IMR-90 (cell line): ENCODE measurements at regions not wholly inside any gene's neighbourhood (a gene's known extent, or its start where the extent isn't known, plus 50 kb on each side); places are given as distances from the start of the nearest gene placed in this dataset.

Source experiments
- ATAC-seq: fragments of 200-7000 bp; cut with Tn5 transposase; 2 replicates; pipeline ENCODE4 v1.9.1; 2020; ENCODE audit warnings: low read depth, mild to moderate bottlenecking, moderate library complexity
- BruUV-seq: library from RNA; stranded (reverse); fragments of 400-500 nt; replicated peaks from 2 replicates; lab custom pipeline; 2021; lab: Mats Ljungman, UMichigan
- CTCF ChIA-PET: fragments of 300-600 bp; formaldehyde crosslinking; extraction: SDS; loops from one replicate; lab custom pipeline; 2021; ENCODE audit warnings: antibody characterized with exemption; lab: Yijun Ruan, JAX
- POLR2A ChIA-PET: fragments of 300-600 bp; sonication (Branson Sonifier 250); formaldehyde crosslinking; loops from one replicate; lab custom pipeline; 2022; ENCODE audit warnings: antibody characterized with exemption; ENCODE audit not compliant: unreplicated experiment; lab: Charles Lee
- DNase-seq: peaks from one replicate; pipeline ENCODE4 v3.0.0; 2013
- H2AFZ ChIP-seq: replicated peaks from 2 replicates; pipeline ENCODE3; 2013; ENCODE audit warnings: low read length, mild to moderate bottlenecking; ENCODE audit not compliant: poor library complexity
- H2AK5ac ChIP-seq: 2 replicates; pipeline ENCODE4 v1.6.1; 2013; ENCODE audit warnings: low read depth, low read length, inconsistent platforms
- H2AK9ac ChIP-seq: replicated peaks from 2 replicates; pipeline ENCODE3; 2013; ENCODE audit warnings: mild to moderate bottlenecking, low read depth, low read length, moderate library complexity; ENCODE audit not compliant: poor library complexity
- H2BK120ac ChIP-seq: 2 replicates; pipeline ENCODE4 v1.6.1; 2013; ENCODE audit warnings: low read depth, low read length, inconsistent platforms
- H2BK15ac ChIP-seq: 3 replicates; pipeline ENCODE4 v1.6.1; 2013; ENCODE audit warnings: low read depth, low read length, inconsistent platforms
- H2BK20ac ChIP-seq: 2 replicates; pipeline ENCODE4 v1.6.1; 2013; ENCODE audit warnings: low read depth, mild to moderate bottlenecking, inconsistent platforms, low read length, moderate library complexity
- H2BK5ac ChIP-seq: 2 replicates; pipeline ENCODE4 v1.6.1; 2013; ENCODE audit warnings: mild to moderate bottlenecking, low read depth, low read length, inconsistent platforms; ENCODE audit not compliant: poor library complexity, severe bottlenecking
- H3K14ac ChIP-seq: replicated peaks from 2 replicates; pipeline ENCODE4 v1.6.1; 2013; ENCODE audit warnings: low read depth, low read length, inconsistent platforms
- H3K18ac ChIP-seq: 2 replicates; pipeline ENCODE4 v1.6.1; 2013; ENCODE audit warnings: low read depth, low read length, control low read depth
- H3K23ac ChIP-seq: 2 replicates; pipeline ENCODE4 v1.6.1; 2013; ENCODE audit warnings: low read depth, low read length, inconsistent platforms
- H3K27ac ChIP-seq: 2 replicates; pipeline ENCODE4 v1.5.1; 2013; ENCODE audit warnings: mild to moderate bottlenecking, control low read depth, low read length; ENCODE audit not compliant: insufficient read depth
- H3K27me3 ChIP-seq: 2 replicates; pipeline ENCODE4 v1.6.1; 2013; ENCODE audit warnings: low read length; ENCODE audit not compliant: control insufficient read depth, insufficient read depth
- H3K36me3 ChIP-seq: 2 replicates; pipeline ENCODE4 v1.6.1; 2013; ENCODE audit warnings: low read length, mixed read lengths; ENCODE audit not compliant: control insufficient read depth, insufficient read depth
- H3K4ac ChIP-seq: 2 replicates; pipeline ENCODE4 v1.6.1; 2013; ENCODE audit warnings: low read depth, low read length, inconsistent platforms
- H3K4me1 ChIP-seq: 2 replicates; pipeline ENCODE4 v1.6.1; 2013; ENCODE audit warnings: low read length, mixed read lengths; ENCODE audit not compliant: control insufficient read depth, insufficient read depth
- H3K4me2 ChIP-seq: 2 replicates; pipeline ENCODE4 v1.6.1; 2013; ENCODE audit warnings: low read depth, mild to moderate bottlenecking, control low read depth, low read length, moderate library complexity
- H3K4me3 ChIP-seq: 2 replicates; pipeline ENCODE4 v1.5.1; 2013; ENCODE audit warnings: low read depth, mild to moderate bottlenecking, control low read depth, low read length, moderate library complexity; ENCODE audit not compliant: insufficient read depth
- H3K56ac ChIP-seq: 2 replicates; pipeline ENCODE4 v1.6.1; 2013; ENCODE audit warnings: low read length, inconsistent platforms; ENCODE audit not compliant: insufficient read depth; ENCODE audit errors: extremely low read depth
- H3K79me1 ChIP-seq, 2 experiments: 2 replicates each; pipeline ENCODE4 v1.6.1; 2013; ENCODE audit warnings: low read length in 2 of 2, inconsistent platforms in 1 of 2, low read depth in 1 of 2
- H3K9ac ChIP-seq: 2 replicates; pipeline ENCODE4 v1.6.1; 2013; ENCODE audit warnings: low read depth, low read length, control low read depth
- H3K9me1 ChIP-seq: 2 replicates; pipeline ENCODE4 v1.6.1; 2013; ENCODE audit warnings: low read length, inconsistent platforms; ENCODE audit not compliant: insufficient read depth
- H3K9me3 ChIP-seq: 2 replicates; pipeline ENCODE4 v1.6.1; 2013; ENCODE audit warnings: low read length; ENCODE audit not compliant: control insufficient read depth, insufficient read depth
- H4K20me1 ChIP-seq: 2 replicates; pipeline ENCODE4 v1.6.1; 2013; ENCODE audit warnings: low read length, inconsistent platforms; ENCODE audit not compliant: insufficient read depth
- H4K5ac ChIP-seq: 2 replicates; pipeline ENCODE4 v1.6.1; 2013; ENCODE audit warnings: mild to moderate bottlenecking, low read depth, low read length, control low read depth
- H4K8ac ChIP-seq, 2 experiments: 2 replicates each; pipeline ENCODE4 v1.6.1; 2013; ENCODE audit warnings: low read depth in 2 of 2, low read length in 2 of 2, control low read depth in 1 of 2, inconsistent platforms in 1 of 2
- H4K91ac ChIP-seq: 2 replicates; pipeline ENCODE4 v1.6.1; 2013; ENCODE audit warnings: low read depth, low read length, inconsistent platforms; ENCODE audit not compliant: insufficient read depth
- ELK1 ChIP-seq: fragments of 150-350 bp; IDR thresholded peaks from 2 replicates; pipeline ENCODE4 v1.6.1; 2016; ENCODE audit warnings: low read depth, mild to moderate bottlenecking, low read length, moderate library complexity, borderline replicate concordance
- MAFK ChIP-seq: IDR thresholded peaks from 2 replicates; pipeline ENCODE4 v1.6.1; 2012; ENCODE audit warnings: low read depth, low read length, improper control_type of control experiment
- NFE2L2 ChIP-seq: fragments of 150-350 bp; IDR thresholded peaks from 2 replicates; pipeline ENCODE4 v1.6.1; 2016; ENCODE audit warnings: low read depth, mild to moderate bottlenecking, low read length
- RAD21 ChIP-seq: IDR thresholded peaks from 2 replicates; pipeline ENCODE4 v1.6.1; 2012; ENCODE audit warnings: low read length, improper control_type of control experiment
- USF2 ChIP-seq: fragments of 150-350 bp; IDR thresholded peaks from 2 replicates; pipeline ENCODE4 v1.6.1; 2017; ENCODE audit warnings: mild to moderate bottlenecking, antibody characterized with exemption, low read length, low read depth
- WGBS, 2 experiments: methylation state at CpG; one replicate each; pipeline versions ENCODE4 v1.1.5 to v1.1.7; 2013; ENCODE audit warnings: missing lambda C conversion rate in 2 of 2; ENCODE audit not compliant: insufficient read length in 1 of 2; ENCODE audit errors: extremely low coverage in 2 of 2; 5-methylcytosine and 5-hydroxymethylcytosine counted together
- dilution Hi-C: fragments of 300-500 bp; cut with HindIII; formaldehyde crosslinking; loops from one replicate; pipeline ENCODE4 v1.14.3; 2018; ENCODE audit warnings: low sequenced_read_pairs; ENCODE audit not compliant: unreplicated experiment
- in situ Hi-C: fragments of 300-500 bp; cut with MboI; formaldehyde crosslinking; loops from 3 replicates; pipeline ENCODE4 v1.14.3; 2019; ENCODE audit warnings: low sequenced_read_pairs, inconsistent platforms, mixed read lengths
- intact Hi-C: fragments of 100-400 bp; cut with micrococcal nuclease; formaldehyde crosslinking; loops from 2 replicates; pipeline ENCODE4 v1.10.0; 2022

GRCh38 chr10:64039198-64039597 is 518.0 kb downstream of the REEP3 start:
- Histone ChIP-seq H4K20me1 (no peaks in the 10 kb centered on the region), H3K4me3 (no peak overlapping the region), H3K27me3 (no peaks in the 10 kb centered on the region), H2BK20ac (no peak overlapping the region), H3K4me1 (no peaks in the 10 kb centered on the region), H3K4me2 (no peak overlapping the region), H3K9me3 (no peaks in the 10 kb centered on the region), H2AK9ac (no peak overlapping the region), H3K9me1 (no peaks in the 10 kb centered on the region), H3K23ac (no peak overlapping the region), H3K18ac (no peak overlapping the region), H3K14ac (no peak overlapping the region), H3K79me1 (no peaks in the 10 kb centered on the region), H2BK120ac (no peak overlapping the region), H3K4ac (no peak overlapping the region), H3K9ac (no peak overlapping the region), H3K36me3 (no peaks in the 10 kb centered on the region), H4K91ac (no peak overlapping the region), H3K56ac (no peak overlapping the region), H2AFZ (no peak overlapping the region), H2BK5ac (no peak overlapping the region), H4K8ac (no peak overlapping the region), H4K5ac (no peak overlapping the region), H3K27ac (no peak overlapping the region), H2BK15ac (no peak overlapping the region), H2AK5ac (no peak overlapping the region)
- no peak for TF ChIP-seq ELK1
- TF ChIP-seq MAFK, result no peak
- no peak for TF ChIP-seq NFE2L2
- no peak for TF ChIP-seq USF2
- TF ChIP-seq RAD21, result no peak
- in situ Hi-C loops, result no loop called here
- CTCF ChIA-PET, result no interaction called here
- dilution Hi-C loops, result no loop called here
- DNase-seq, result no peak
- no TSS peak for BruUV-seq
- intact Hi-C loops, result no loop called here
- ATAC-seq, result no peak
- POLR2A ChIA-PET, result no interaction called here
- 40% methylated on average over 1 of the region's 6 CpGs; no CpG with 5 or more reads in 1 of the 2 experiments for WGBS, 2 experiments
